Testis (tissue), 2 donors: ENCODE measurements at regions not wholly inside any gene's neighbourhood (a gene's known extent, or its start where the extent isn't known, plus 50 kb on each side); places are given as distances from the start of the nearest gene placed in this dataset.

ENCODE experiments used
- DNase-seq: peaks from one replicate; pipeline ENCODE4 v3.0.0-alpha.2; 2019
- H3K27ac ChIP-seq, 2 donors: fragments of 200-600 bp; sonication (generic); one replicate each; pipeline ENCODE4 v1.5.1; 2019
- H3K27me3 ChIP-seq: fragments of 200-600 bp; sonication (generic); one replicate; pipeline ENCODE4 v1.5.1; 2019
- H3K36me3 ChIP-seq: fragments of 200-600 bp; sonication (generic); one replicate; pipeline ENCODE4 v1.5.1; 2017; ENCODE audit warnings: low read depth; ENCODE audit errors: missing control alignments
- H3K4me1 ChIP-seq: fragments of 200-600 bp; sonication (generic); one replicate; pipeline ENCODE4 v1.5.1; 2019
- H3K4me3 ChIP-seq, 2 donors: fragments of 200-600 bp; sonication (generic); one replicate each; pipeline ENCODE4 v1.5.1; 2017 to 2019
- H3K9me3 ChIP-seq: fragments of 200-600 bp; sonication (generic); one replicate; pipeline ENCODE4 v1.5.1; 2017
- CTCF ChIP-seq, 3 experiments: fragments of 450-650 bp in 2 of 3; fragments of 200-600 bp in 1 of 3; sonication (generic) in 1 of 3; IDR thresholded peaks; one replicate each; pipeline ENCODE4 v1.5.1; 2016 to 2019; ENCODE audit warnings: antibody characterized with exemption in 3 of 3, mild to moderate bottlenecking in 2 of 3, moderate library complexity in 1 of 3
- POLR2A ChIP-seq: fragments of 450-650 bp; IDR thresholded peaks from one replicate; pipeline ENCODE4 v1.6.1; 2017; ENCODE audit warnings: antibody characterized with exemption, mild to moderate bottlenecking, moderate library complexity
- WGBS, 2 donors: methylation state at CpG; one replicate each; pipeline ENCODE4 v1.1.5; 2018; 5-methylcytosine and 5-hydroxymethylcytosine counted together
- intact Hi-C: fragments of 100-400 bp; cut with DNase I; formaldehyde crosslinking; loops from one replicate; pipeline ENCODE4 v1.15.1; 2023; ENCODE audit warnings: low total_unique reads

- intact Hi-C loops, result no loop called here
- TF ChIP-seq POLR2A (no peak), CTCF (IDR thresholded peaks at IDR 0.05) (no peak)
- 82 to 83% methylated on average over 8 of the region's 8 CpGs for WGBS, 2 donors
- Histone ChIP-seq H3K36me3 (no peaks in the 10 kb centered on the region), H3K27ac (no peak overlapping the region), H3K27me3 (no peaks in the 10 kb centered on the region), H3K4me3 (no peak overlapping the region), H3K9me3 (no peaks in the 10 kb centered on the region), H3K4me1 (no peaks in the 10 kb centered on the region)
- no peak for DNase-seq
Observed at GRCh38 chr20:57795977-57796560, 86.3 kb upstream of the PMEPA1 start.

- intact Hi-C loops, result no loop called here
- no peak for DNase-seq
- Histone ChIP-seq H3K36me3 (no peaks in the 10 kb centered on the region), H3K4me1 (no peaks in the 10 kb centered on the region), H3K9me3 (no peaks in the 10 kb centered on the region), H3K27me3 (no peaks in the 10 kb centered on the region), H3K27ac (no peak overlapping the region), H3K4me3 (no peak overlapping the region)
- WGBS, 2 donors, result 89 to 90% methylated on average over 6 of the region's 6 CpGs
- TF ChIP-seq CTCF (IDR thresholded peaks at IDR 0.05) (no peak), POLR2A (no peak)
Observed at GRCh38 chr20:57795342-57795697, 85.5 kb upstream of the PMEPA1 start.

GRCh38 chr20:57794600-57795341, 85.0 kb upstream of the PMEPA1 start:
- no peaks in the 10 kb centered on the region for H3K9me3 ChIP-seq
- no peaks in the 10 kb centered on the region for H3K4me1 ChIP-seq
- H3K36me3 ChIP-seq, result no peaks in the 10 kb centered on the region
- no peaks in the 10 kb centered on the region for H3K27me3 ChIP-seq
- intact Hi-C loops, result no loop called here
- DNase-seq, result no peak
- no peak overlapping the region for H3K4me3 ChIP-seq
- no peak for TF ChIP-seq CTCF (IDR thresholded peaks at IDR 0.05)
- no peak for TF ChIP-seq POLR2A
- no peak overlapping the region for H3K27ac ChIP-seq
- 85% methylated on average over 20 to 21 of the region's 21 CpGs for WGBS, 2 donors

- TF ChIP-seq CTCF (IDR thresholded peaks at IDR 0.05) (no peak), POLR2A (no peak)
- Histone ChIP-seq H3K9me3 (no peaks in the 10 kb centered on the region), H3K4me1 (no peaks in the 10 kb centered on the region), H3K27ac (no peak overlapping the region), H3K27me3 (no peaks in the 10 kb centered on the region), H3K36me3 (no peaks in the 10 kb centered on the region), H3K4me3 (no peak overlapping the region)
- intact Hi-C loops, result no loop called here
- no peak for DNase-seq
- 91 to 95% methylated on average over 7 of the region's 7 CpGs for WGBS, 2 donors
Observed at GRCh38 chr20:57794036-57794435, 84.2 kb upstream of the PMEPA1 start.

- intact Hi-C loops, result no loop called here
- WGBS, 2 donors, result 92 to 99% methylated on average over 9 of the region's 9 CpGs
Observed at GRCh38 chr20:57793421-57793820, 83.6 kb upstream of the PMEPA1 start.

More at GRCh38 chr20:57793421-57793820, 83.6 kb upstream of the PMEPA1 start:
- H3K4me1 ChIP-seq, result no peaks in the 10 kb centered on the region
- no peak overlapping the region for H3K27ac ChIP-seq
- H3K9me3 ChIP-seq, result no peaks in the 10 kb centered on the region
- no peak for DNase-seq
- H3K4me3 ChIP-seq, result no peak overlapping the region
- TF ChIP-seq POLR2A (no peak), CTCF (IDR thresholded peaks at IDR 0.05) (no peak)
- no peaks in the 10 kb centered on the region for H3K36me3 ChIP-seq
- H3K27me3 ChIP-seq, result no peaks in the 10 kb centered on the region
